Esophagus muscularis mucosa (tissue), 4 donors: ENCODE measurements at regions not wholly inside any gene's neighbourhood (a gene's known extent, or its start where the extent isn't known, plus 50 kb on each side); places are given as distances from the start of the nearest gene placed in this dataset.
"Not testable (repeated sequence)": the region's sequence is repeated elsewhere in the genome, so short reads cannot be mapped to it uniquely, and the experiment has no call there.

Experiments
- CTCF ChIP-seq, 3 experiments: fragments of 200-600 bp in 2 of 3; fragments of 450-650 bp in 1 of 3; sonication (generic) in 2 of 3; IDR thresholded peaks; one replicate each; pipeline ENCODE4 v1.5.1; 2017 to 2019; ENCODE audit warnings: antibody characterized with exemption in 3 of 3, mild to moderate bottlenecking in 2 of 3, moderate library complexity in 1 of 3
- EP300 ChIP-seq: sonication (generic); formaldehyde crosslinking; IDR thresholded peaks from one replicate; pipeline ENCODE4 v1.6.1; 2017; ENCODE audit warnings: antibody characterized with exemption
- POLR2A ChIP-seq: fragments of 450-650 bp; IDR thresholded peaks from one replicate; pipeline ENCODE4 v1.6.1; 2017; ENCODE audit warnings: antibody characterized with exemption, moderate library complexity, mild to moderate bottlenecking, low read depth
- POLR2AphosphoS5 ChIP-seq, 2 donors: sonication (generic); formaldehyde crosslinking; IDR thresholded peaks; one replicate each; pipeline ENCODE4 v1.6.1; 2017; ENCODE audit warnings: antibody characterized with exemption in 2 of 2

- not testable (repeated sequence) for TF ChIP-seq CTCF (IDR thresholded peaks at IDR 0.05); POLR2A; POLR2AphosphoS5 (IDR thresholded peaks at IDR 0.05); EP300
Observed at GRCh38 chr18:78508228-78508824, 471.3 kb upstream of the SALL3 start.
